HL-60 (cell line): ENCODE measurements at regions not wholly inside any gene's neighbourhood (a gene's known extent, or its start where the extent isn't known, plus 50 kb on each side); places are given as distances from the start of the nearest gene placed in this dataset.

Source experiments
- CTCF ChIP-seq: IDR thresholded peaks from one replicate; pipeline ENCODE4 v1.5.1; 2011; ENCODE audit warnings: low read length, control low read depth, inconsistent platforms; ENCODE audit not compliant: insufficient read depth
- POLR2AphosphoS5 ChIP-seq: IDR thresholded peaks from 2 replicates; pipeline ENCODE4 v1.6.1; 2012; ENCODE audit warnings: low read depth
- REST ChIP-seq: IDR thresholded peaks from 2 replicates; pipeline ENCODE4 v1.6.1; 2012; ENCODE audit warnings: low read depth; ENCODE audit not compliant: insufficient replicate concordance

GRCh38 chr5:10898514-10898913, 137.5 kb upstream of the DAP start:
- TF ChIP-seq POLR2AphosphoS5: no peak
- TF ChIP-seq CTCF: no peak
- no peak for TF ChIP-seq REST
